DND-41 (cell line): ENCODE measurements at regions not wholly inside any gene's neighbourhood (a gene's known extent, or its start where the extent isn't known, plus 50 kb on each side); places are given as distances from the start of the nearest gene placed in this dataset.

Experiments
- EZH2 ChIP-seq: IDR thresholded peaks from 3 replicates; pipeline ENCODE4 v1.6.1; 2012; ENCODE audit warnings: borderline replicate concordance, low read depth, mild to moderate bottlenecking, moderate library complexity, low read length, inconsistent platforms; ENCODE audit not compliant: severe bottlenecking
- TF ChIP-seq, protein P1 (sequence below): IDR thresholded peaks from 2 replicates; pipeline ENCODE4 v1.5.1; 2012; ENCODE audit warnings: borderline replicate concordance, low read length, moderate library complexity, mild to moderate bottlenecking; ENCODE audit not compliant: poor library complexity, severe bottlenecking; ENCODE audit errors: extremely low read depth

DNA sequence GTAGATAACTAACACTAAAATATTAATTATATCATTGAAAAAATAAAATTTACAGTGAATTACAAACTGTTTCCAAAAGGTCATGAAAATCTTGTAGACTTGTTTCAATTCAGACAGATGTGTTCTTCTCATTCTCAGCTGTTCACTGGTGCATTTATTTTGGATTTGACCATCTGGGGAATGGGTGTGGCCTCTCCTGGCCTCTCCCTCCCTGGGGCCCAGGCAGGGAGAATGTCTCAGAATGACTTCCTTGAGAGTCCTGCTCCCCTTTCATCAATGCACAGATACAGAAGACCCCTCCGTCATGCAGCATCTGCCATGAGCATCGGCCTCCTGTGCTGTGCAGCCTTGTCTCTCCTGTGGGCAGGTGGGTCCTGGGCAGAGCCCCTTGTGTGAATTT, 192.8 kb upstream of the PRSS58 start:
- TF ChIP-seq, protein P1, sequence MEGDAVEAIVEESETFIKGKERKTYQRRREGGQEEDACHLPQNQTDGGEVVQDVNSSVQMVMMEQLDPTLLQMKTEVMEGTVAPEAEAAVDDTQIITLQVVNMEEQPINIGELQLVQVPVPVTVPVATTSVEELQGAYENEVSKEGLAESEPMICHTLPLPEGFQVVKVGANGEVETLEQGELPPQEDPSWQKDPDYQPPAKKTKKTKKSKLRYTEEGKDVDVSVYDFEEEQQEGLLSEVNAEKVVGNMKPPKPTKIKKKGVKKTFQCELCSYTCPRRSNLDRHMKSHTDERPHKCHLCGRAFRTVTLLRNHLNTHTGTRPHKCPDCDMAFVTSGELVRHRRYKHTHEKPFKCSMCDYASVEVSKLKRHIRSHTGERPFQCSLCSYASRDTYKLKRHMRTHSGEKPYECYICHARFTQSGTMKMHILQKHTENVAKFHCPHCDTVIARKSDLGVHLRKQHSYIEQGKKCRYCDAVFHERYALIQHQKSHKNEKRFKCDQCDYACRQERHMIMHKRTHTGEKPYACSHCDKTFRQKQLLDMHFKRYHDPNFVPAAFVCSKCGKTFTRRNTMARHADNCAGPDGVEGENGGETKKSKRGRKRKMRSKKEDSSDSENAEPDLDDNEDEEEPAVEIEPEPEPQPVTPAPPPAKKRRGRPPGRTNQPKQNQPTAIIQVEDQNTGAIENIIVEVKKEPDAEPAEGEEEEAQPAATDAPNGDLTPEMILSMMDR: no peak
- no peak for TF ChIP-seq EZH2
